Small intestine (tissue), 7 donors: ENCODE measurements at regions not wholly inside any gene's neighbourhood (a gene's known extent, or its start where the extent isn't known, plus 50 kb on each side); places are given as distances from the start of the nearest gene placed in this dataset.

ENCODE experiments used
- DNase-seq, 2 donors: peaks; one replicate each; pipeline versions ENCODE4 v3.0.0 to v3.0.0-alpha.2; 2013
- FAIRE-seq: peaks from 2 replicates; lab custom pipeline; 2012; peaks lifted over from hg19 to GRCh38; lab: Jason Lieb, UNC
- H3K27ac ChIP-seq, 3 donors: one replicate each; pipeline ENCODE4 v1.5.1; 2013; ENCODE audit warnings: low read length in 2 of 3, mild to moderate bottlenecking in 2 of 3, control low read depth in 1 of 3, inconsistent platforms in 1 of 3, low read depth in 1 of 3, moderate library complexity in 1 of 3
- H3K27me3 ChIP-seq, 3 donors: one replicate each; pipeline ENCODE4 v1.6.1; 2013; ENCODE audit warnings: low read length in 3 of 3, inconsistent platforms in 1 of 3; ENCODE audit not compliant: control insufficient read depth in 3 of 3, insufficient read depth in 3 of 3
- H3K36me3 ChIP-seq, 3 donors: one replicate each; pipeline ENCODE4 v1.6.1; 2013; ENCODE audit warnings: low read length in 3 of 3, inconsistent platforms in 1 of 3, low read depth in 1 of 3, mild to moderate bottlenecking in 1 of 3, moderate library complexity in 1 of 3; ENCODE audit not compliant: control insufficient read depth in 3 of 3, insufficient read depth in 2 of 3
- H3K4me1 ChIP-seq, 3 donors: one replicate each; pipeline ENCODE4 v1.6.1; 2013; ENCODE audit warnings: low read length in 2 of 3, inconsistent platforms in 1 of 3, low read depth in 1 of 3, mild to moderate bottlenecking in 1 of 3, moderate library complexity in 1 of 3; ENCODE audit not compliant: control insufficient read depth in 3 of 3, insufficient read depth in 2 of 3
- H3K4me3 ChIP-seq, 3 donors: one replicate each; pipeline ENCODE4 v1.5.1; 2013; ENCODE audit warnings: low read length in 3 of 3, control low read depth in 1 of 3, inconsistent platforms in 1 of 3, low read depth in 1 of 3, mild to moderate bottlenecking in 1 of 3, moderate library complexity in 1 of 3
- H3K9me3 ChIP-seq, 2 donors: one replicate each; pipeline ENCODE4 v1.6.1; 2013; ENCODE audit warnings: low read depth in 1 of 2, low read length in 1 of 2; ENCODE audit not compliant: control insufficient read depth in 2 of 2, insufficient read depth in 1 of 2
- WGBS, 3 donors: extraction: QIAGEN DNeasy Blood & Tissue Kit; methylation state at CpG; one replicate each; pipeline ENCODE4 v1.1.7; 2013; 5-methylcytosine and 5-hydroxymethylcytosine counted together
- donor health status: healthy with polysubstance abuse.
- donor health status: control.
- donor health status: control.
- donor health status: Bipolar disorder and iron deficiency.
- donor health status: healthy.

- H3K4me3 ChIP-seq: no peak overlapping the region
- H3K27ac ChIP-seq: no peak overlapping the region
- FAIRE-seq (no peak), DNase-seq (no peak)
- WGBS, 3 donors: 41 to 51% (median 49%) methylated on average over 8 of the region's 8 CpGs
- peaks cover 0 to 15% (median 0%) of the 10 kb centered on the region in 3 donors for H3K4me1 ChIP-seq
- H3K36me3 ChIP-seq: no peaks in the 10 kb centered on the region
- H3K27me3 ChIP-seq: peaks cover 3 to 96% (median 65%) of the 10 kb centered on the region in 3 donors
- H3K9me3 ChIP-seq: no peaks in the 10 kb centered on the region
Measured at GRCh38 chr17:49907279-49907678, 59.4 kb upstream of the TAC4 start.

GRCh38 chr17:49908782-49909714, 59.9 kb upstream of the DLX4 start:
- Histone ChIP-seq H3K4me1 (peaks cover 0 to 15% (median 0%) of the 10 kb centered on the region in 3 donors), H3K27ac (no peak overlapping the region), H3K4me3 (no peak overlapping the region), H3K9me3 (no peaks in the 10 kb centered on the region), H3K27me3 (peaks cover 3 to 92% (median 53%) of the 10 kb centered on the region in 3 donors), H3K36me3 (no peaks in the 10 kb centered on the region)
- DNase-seq: no peak
- no peak for FAIRE-seq
- 55 to 57% (median 56%) methylated on average over 22 to 23 of the region's 23 CpGs for WGBS, 3 donors

- peaks cover 3 to 92% (median 44%) of the 10 kb centered on the region in 3 donors for H3K27me3 ChIP-seq
Measured at GRCh38 chr17:49910094-49910857, 58.7 kb upstream of the DLX4 start.

GRCh38 chr17:49910858-49911204, 58.2 kb upstream of the DLX4 start:
- peaks cover 3 to 92% (median 39%) of the 10 kb centered on the region in 3 donors for H3K27me3 ChIP-seq

More at GRCh38 chr17:49910094-49910857, 58.7 kb upstream of the DLX4 start:
- Histone ChIP-seq H3K4me3 (no peak overlapping the region), H3K9me3 (no peaks in the 10 kb centered on the region), H3K27ac (no peak overlapping the region), H3K36me3 (no peaks in the 10 kb centered on the region), H3K4me1 (peaks cover 0 to 15% (median 0%) of the 10 kb centered on the region in 3 donors)
- peak; percentile 11 to 33 for DNase-seq
- WGBS, 3 donors: 3 to 8% (median 7%) methylated on average over 48 to 69 of the region's 69 CpGs
- no peak for FAIRE-seq

GRCh38 chr17:49911719-49912118, 57.3 kb upstream of the DLX4 start:
- Histone ChIP-seq H3K4me3 (no peak overlapping the region), H3K27me3 (peaks cover 3 to 94% (median 37%) of the 10 kb centered on the region in 3 donors), H3K4me1 (peaks cover 0 to 15% (median 0%) of the 10 kb centered on the region in 3 donors), H3K27ac (no peak overlapping the region), H3K9me3 (no peaks in the 10 kb centered on the region), H3K36me3 (no peaks in the 10 kb centered on the region)
- WGBS, 3 donors: 57 to 70% (median 69%) methylated on average over 3 of the region's 3 CpGs
- FAIRE-seq (no peak), DNase-seq (no peak)

More at GRCh38 chr17:49910858-49911204, 58.2 kb upstream of the DLX4 start:
- no peaks in the 10 kb centered on the region for H3K36me3 ChIP-seq
- 53 to 58% (median 54%) methylated on average over 7 of the region's 7 CpGs for WGBS, 3 donors
- H3K27ac ChIP-seq: no peak overlapping the region
- DNase-seq (no peak), FAIRE-seq (no peak)
- peaks cover 0 to 15% (median 0%) of the 10 kb centered on the region in 3 donors for H3K4me1 ChIP-seq
- no peaks in the 10 kb centered on the region for H3K9me3 ChIP-seq
- no peak overlapping the region for H3K4me3 ChIP-seq

- H3K4me3 ChIP-seq: no peak overlapping the region
- DNase-seq (no peak), FAIRE-seq (no peak)
- H3K36me3 ChIP-seq: no peaks in the 10 kb centered on the region
- peaks cover 0 to 15% (median 0%) of the 10 kb centered on the region in 3 donors for H3K4me1 ChIP-seq
- peaks cover 3 to 80% (median 28%) of the 10 kb centered on the region in 3 donors for H3K27me3 ChIP-seq
- H3K27ac ChIP-seq: no peak overlapping the region
- H3K9me3 ChIP-seq: no peaks in the 10 kb centered on the region
- 78 to 84% (median 84%) methylated on average over 11 of the region's 11 CpGs for WGBS, 3 donors
Measured at GRCh38 chr17:49913226-49914095, 55.5 kb upstream of the DLX4 start.

- DNase-seq (no peak), FAIRE-seq (no peak)
- Histone ChIP-seq H3K9me3 (no peaks in the 10 kb centered on the region), H3K27ac (no peak overlapping the region), H3K4me1 (peaks cover 0 to 15% (median 0%) of the 10 kb centered on the region in 3 donors), H3K36me3 (no peaks in the 10 kb centered on the region), H3K27me3 (peaks cover 3 to 74% (median 22%) of the 10 kb centered on the region in 3 donors), H3K4me3 (no peak overlapping the region)
- WGBS, 3 donors: 59 to 64% (median 61%) methylated on average over 4 of the region's 4 CpGs
Measured at GRCh38 chr17:49914096-49914490, 54.9 kb upstream of the DLX4 start.
